ENCODE measurements at regions not wholly inside any gene's neighbourhood (a gene's known extent, or its start where the extent isn't known, plus 50 kb on each side); places are given as distances from the start of the nearest gene placed in this dataset.

GRCh38 chr18:76626991-76627390 lies 131.9 kb upstream of the ZNF516 start:
- Mint-ChIP-seq H3K27ac (ENCODE audit: unreplicated experiment) (no peak overlapping the region), H3K27me3 (ENCODE audit: low read depth) (peaks cover 8% of the 10 kb centered on the region)

GRCh38 chr18:76622651-76623050 lies 127.6 kb upstream of the ZNF516 start:
- peaks cover 29% of the 10 kb centered on the region for H3K4me1 Mint-ChIP-seq (ENCODE audit: low read depth)

More at GRCh38 chr18:76626991-76627390, 131.9 kb upstream of the ZNF516 start:
- H3K9me3 Mint-ChIP-seq (ENCODE audit: low read depth), result peaks cover 17% of the 10 kb centered on the region
- H3K36me3 Mint-ChIP-seq (ENCODE audit: low read depth), result peaks cover 5% of the 10 kb centered on the region
- no peak for DNase-seq (ENCODE audit: low spot score)
- peaks cover 2% of the 10 kb centered on the region for H3K4me1 Mint-ChIP-seq (ENCODE audit: low read depth)
- TF ChIP-seq CTCF (IDR thresholded peaks at IDR 0.05), result no peak
- H3K4me3 Mint-ChIP-seq (ENCODE audit: unreplicated experiment), result no peak overlapping the region

GRCh38 chr18:76621782-76622495 lies 126.9 kb upstream of the ZNF516 start:
- peaks cover 29% of the 10 kb centered on the region for H3K4me1 Mint-ChIP-seq (ENCODE audit: low read depth)
- peak overlapping the region; percentile 8 for H3K27ac Mint-ChIP-seq (ENCODE audit: unreplicated experiment)
- no peak for TF ChIP-seq CTCF (IDR thresholded peaks at IDR 0.05)
- H3K27me3 Mint-ChIP-seq (ENCODE audit: low read depth), result peaks cover 2% of the 10 kb centered on the region
- H3K4me3 Mint-ChIP-seq (ENCODE audit: unreplicated experiment), result peak overlapping the region; percentile 41
- H3K36me3 Mint-ChIP-seq (ENCODE audit: low read depth), result no peaks in the 10 kb centered on the region
- H3K9me3 Mint-ChIP-seq (ENCODE audit: low read depth), result no peaks in the 10 kb centered on the region
- DNase-seq (ENCODE audit: low spot score), result no peak

More at GRCh38 chr18:76622651-76623050, 127.6 kb upstream of the ZNF516 start:
- no peak for DNase-seq (ENCODE audit: low spot score)
- Mint-ChIP-seq H3K27me3 (ENCODE audit: low read depth) (peaks cover 2% of the 10 kb centered on the region), H3K27ac (ENCODE audit: unreplicated experiment) (no peak overlapping the region), H3K9me3 (ENCODE audit: low read depth) (peaks cover 7% of the 10 kb centered on the region), H3K36me3 (ENCODE audit: low read depth) (peaks cover 1% of the 10 kb centered on the region), H3K4me3 (ENCODE audit: unreplicated experiment) (no peak overlapping the region)
- no peak for TF ChIP-seq CTCF (IDR thresholded peaks at IDR 0.05)

GRCh38 chr18:76621226-76621625 lies 126.2 kb upstream of the ZNF516 start:
- Mint-ChIP-seq H3K9me3 (ENCODE audit: low read depth) (no peaks in the 10 kb centered on the region), H3K27me3 (ENCODE audit: low read depth) (peaks cover 2% of the 10 kb centered on the region), H3K27ac (ENCODE audit: unreplicated experiment) (no peak overlapping the region), H3K4me3 (ENCODE audit: unreplicated experiment) (no peak overlapping the region), H3K4me1 (ENCODE audit: low read depth) (peaks cover 29% of the 10 kb centered on the region), H3K36me3 (ENCODE audit: low read depth) (no peaks in the 10 kb centered on the region)
- no peak for TF ChIP-seq CTCF (IDR thresholded peaks at IDR 0.05)
- no peak for DNase-seq (ENCODE audit: low spot score)

- H3K36me3 Mint-ChIP-seq (ENCODE audit: low read depth), result no peaks in the 10 kb centered on the region
- H3K4me1 Mint-ChIP-seq (ENCODE audit: low read depth), result peaks cover 29% of the 10 kb centered on the region
- no peak for DNase-seq (ENCODE audit: low spot score)
- TF ChIP-seq CTCF (IDR thresholded peaks at IDR 0.05), result peak; percentile 84
- peak overlapping the region; percentile 69 for H3K4me3 Mint-ChIP-seq (ENCODE audit: unreplicated experiment)
- H3K27me3 Mint-ChIP-seq (ENCODE audit: low read depth), result peaks cover 2% of the 10 kb centered on the region
- peak overlapping the region; percentile 45 for H3K27ac Mint-ChIP-seq (ENCODE audit: unreplicated experiment)
- H3K9me3 Mint-ChIP-seq (ENCODE audit: low read depth), result no peaks in the 10 kb centered on the region
Measured at GRCh38 chr18:76620321-76621170, 125.5 kb upstream of the ZNF516 start.
